ENCODE measurements at regions not wholly inside any gene's neighbourhood (a gene's known extent, or its start where the extent isn't known, plus 50 kb on each side); places are given as distances from the start of the nearest gene placed in this dataset.
A peak's percentile ranks its signal among the peaks of the same experiment; 100 is the strongest.

- Histone ChIP-seq H3K9me3 (no peaks in the 10 kb centered on the region), H3K4me3 (peak overlapping the region; percentile 29 to 39), H3K27me3 (no peaks in the 10 kb centered on the region), H3K27ac (peak overlapping the region; percentile 54 to 80), H3K36me3 (no peaks in the 10 kb centered on the region), H3K4me1 (peaks cover 0 to 15% of the 10 kb centered on the region in 2 donors)
- peak in 1 of 2 donors; percentile 53 for TF ChIP-seq CTCF (IDR thresholded peaks at IDR 0.05)
- peak; percentile 73 for DNase-seq (ENCODE audit: low spot score)
Observed at GRCh38 chr11:70568035-70568813, 169.9 kb downstream of the CTTN start.

GRCh38 chr11:70568814-70569617, 170.7 kb downstream of the CTTN start:
- H3K27me3 ChIP-seq = no peaks in the 10 kb centered on the region
- H3K27ac ChIP-seq = peak overlapping the region; percentile 54 to 80
- no peaks in the 10 kb centered on the region for H3K36me3 ChIP-seq
- no peaks in the 10 kb centered on the region for H3K9me3 ChIP-seq
- peak overlapping the region in 1 of 2 donors; percentile 39 for H3K4me3 ChIP-seq
- no peak for TF ChIP-seq CTCF (IDR thresholded peaks at IDR 0.05)
- no peak for DNase-seq (ENCODE audit: low spot score)
- peaks cover 0 to 15% of the 10 kb centered on the region in 2 donors for H3K4me1 ChIP-seq

- H3K27ac ChIP-seq = no peak overlapping the region
- H3K27me3 ChIP-seq = no peaks in the 10 kb centered on the region
- peaks cover 0 to 15% of the 10 kb centered on the region in 2 donors for H3K4me1 ChIP-seq
- H3K9me3 ChIP-seq = no peaks in the 10 kb centered on the region
- no peak overlapping the region for H3K4me3 ChIP-seq
- H3K36me3 ChIP-seq = no peaks in the 10 kb centered on the region
- no peak for DNase-seq (ENCODE audit: low spot score)
- no peak for TF ChIP-seq CTCF (IDR thresholded peaks at IDR 0.05)
Observed at GRCh38 chr11:70569618-70569890, 171.2 kb downstream of the CTTN start.

- Histone ChIP-seq H3K9me3 (no peaks in the 10 kb centered on the region), H3K27ac (no peak overlapping the region), H3K4me3 (no peak overlapping the region), H3K36me3 (no peaks in the 10 kb centered on the region), H3K4me1 (peaks cover 0 to 15% of the 10 kb centered on the region in 2 donors), H3K27me3 (no peaks in the 10 kb centered on the region)
- no peak for DNase-seq (ENCODE audit: low spot score)
- TF ChIP-seq CTCF (IDR thresholded peaks at IDR 0.05) = no peak
Observed at GRCh38 chr11:70569996-70570692, 171.8 kb downstream of the CTTN start.

GRCh38 chr11:70570693-70571395, 172.5 kb downstream of the CTTN start:
- Histone ChIP-seq H3K4me3 (no peak overlapping the region), H3K4me1 (peaks cover 0 to 15% of the 10 kb centered on the region in 2 donors)

More at GRCh38 chr11:70570693-70571395, 172.5 kb downstream of the CTTN start:
- H3K9me3 ChIP-seq = no peaks in the 10 kb centered on the region
- no peaks in the 10 kb centered on the region for H3K36me3 ChIP-seq
- TF ChIP-seq CTCF (IDR thresholded peaks at IDR 0.05) = no peak
- no peak for DNase-seq (ENCODE audit: low spot score)
- H3K27ac ChIP-seq = no peak overlapping the region
- no peaks in the 10 kb centered on the region for H3K27me3 ChIP-seq

All from right atrium auricular region (tissue), 2 donors.